ENCODE measurements at regions not wholly inside any gene's neighbourhood (a gene's known extent, or its start where the extent isn't known, plus 50 kb on each side); places are given as distances from the start of the nearest gene placed in this dataset.

DNA sequence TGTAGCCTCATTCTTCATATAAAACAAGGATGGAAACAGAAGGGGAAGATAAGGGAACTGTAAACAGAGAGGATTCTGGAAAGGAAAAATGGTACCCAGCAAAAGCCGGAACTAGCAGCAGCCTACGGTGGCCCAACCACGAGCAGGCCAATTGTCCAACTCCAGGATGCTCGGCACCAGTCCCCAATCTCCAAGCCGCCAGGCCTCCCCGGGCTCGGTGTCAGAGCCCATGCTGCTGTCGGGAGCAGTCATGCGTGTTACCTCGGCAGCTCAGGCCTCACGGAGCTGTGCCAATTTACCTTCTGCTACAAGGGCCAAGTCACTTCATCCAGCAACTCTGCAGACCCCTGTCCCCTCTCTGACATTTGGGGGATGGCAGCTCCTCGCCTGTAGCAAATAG lies 130.8 kb downstream of the ZBTB18 start:
- intact Hi-C loops (cut with DNase I, micrococcal nuclease): no loop called here
- ATAC-seq: no peak
- no peak for DNase-seq

DNA sequence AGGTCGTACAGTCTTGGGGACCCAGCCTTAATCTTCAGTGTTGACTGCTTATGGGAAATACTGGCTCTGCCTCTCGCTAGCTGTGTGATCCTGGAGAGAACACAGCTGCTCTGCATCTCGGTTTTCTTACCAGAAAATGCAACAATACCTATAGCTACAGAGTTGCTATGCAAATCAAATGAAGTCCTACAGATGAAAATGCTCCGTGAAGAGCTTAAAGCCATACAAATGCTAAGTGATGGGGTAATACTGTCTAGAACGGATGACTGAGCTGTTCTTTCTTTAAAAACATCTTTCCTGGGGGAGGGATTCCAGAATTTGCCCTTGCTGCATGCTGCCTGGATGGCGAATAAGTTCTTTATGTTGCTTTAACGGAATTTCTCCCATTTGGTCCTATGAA lies 132.0 kb downstream of the ZBTB18 start:
- DNase-seq (no peak), ATAC-seq (no peak)
- intact Hi-C loops (cut with DNase I, micrococcal nuclease): no loop called here

DNA sequence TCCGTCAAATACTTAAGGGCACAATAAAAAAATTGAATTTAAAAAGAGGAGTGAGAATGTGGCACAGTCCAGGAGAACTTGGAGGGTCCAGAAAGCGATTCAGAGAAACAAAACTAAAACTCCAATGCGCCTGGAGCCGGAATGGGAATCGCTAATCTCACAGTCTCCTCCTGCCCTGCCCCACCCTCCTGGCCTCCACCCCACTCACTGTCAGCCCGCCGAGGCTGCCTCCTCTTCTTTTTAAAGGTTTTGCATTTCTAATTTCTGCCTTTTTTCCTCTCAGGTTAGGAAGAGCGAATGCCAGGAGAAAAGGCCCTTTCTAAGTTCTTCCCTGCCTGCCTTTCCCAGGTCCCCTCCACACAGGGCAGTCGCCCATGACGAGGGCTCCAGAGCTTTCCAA lies 135.3 kb downstream of the ZBTB18 start:
- DNase-seq (no peak), ATAC-seq (no peak)
- intact Hi-C loops (cut with DNase I, micrococcal nuclease): no loop called here

DNA sequence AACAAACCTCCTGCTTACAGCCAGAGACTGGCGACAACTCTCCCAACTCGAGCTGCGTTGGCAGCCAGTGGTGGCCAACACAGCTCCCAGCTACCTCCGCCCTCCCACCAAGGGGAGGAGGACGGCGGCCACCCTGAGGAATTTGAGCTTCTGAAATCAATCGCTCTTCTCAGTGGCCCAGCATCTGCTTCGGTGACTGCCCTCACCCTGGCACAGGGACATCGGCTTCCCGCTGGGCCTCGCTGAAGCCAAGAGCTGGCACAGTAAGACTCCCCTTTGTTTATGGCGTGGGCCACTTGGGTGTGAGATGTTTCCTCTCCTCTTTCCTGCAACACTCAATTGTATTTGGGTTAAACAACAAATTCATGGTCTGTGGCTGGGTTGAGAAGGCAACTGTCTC lies 136.2 kb downstream of the ZBTB18 start:
- DNase-seq: no peak
- intact Hi-C loops (cut with DNase I, micrococcal nuclease): no loop called here
- no peak for ATAC-seq

DNA sequence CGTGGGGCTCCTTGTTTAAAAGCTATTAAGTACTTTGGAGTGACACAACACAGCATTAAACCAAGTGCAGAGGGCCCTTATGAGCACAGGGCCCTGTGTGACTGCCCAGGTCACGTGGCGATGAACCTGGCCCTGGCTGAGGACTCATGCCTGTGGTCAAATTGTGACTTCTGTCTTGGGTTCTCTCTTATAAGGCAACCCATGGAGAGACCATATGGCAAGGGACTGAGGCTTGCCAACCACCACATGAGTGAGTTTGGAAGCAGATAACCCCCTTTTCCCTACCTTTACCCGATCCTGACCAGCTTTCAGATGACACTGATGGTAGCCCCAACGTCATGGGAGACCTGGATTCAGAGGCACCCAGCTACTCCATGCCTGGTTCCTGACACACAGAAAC lies 140.5 kb downstream of the ZBTB18 start:
- no peak for DNase-seq
- intact Hi-C loops (cut with DNase I, micrococcal nuclease): no loop called here
- ATAC-seq: no peak

DNA sequence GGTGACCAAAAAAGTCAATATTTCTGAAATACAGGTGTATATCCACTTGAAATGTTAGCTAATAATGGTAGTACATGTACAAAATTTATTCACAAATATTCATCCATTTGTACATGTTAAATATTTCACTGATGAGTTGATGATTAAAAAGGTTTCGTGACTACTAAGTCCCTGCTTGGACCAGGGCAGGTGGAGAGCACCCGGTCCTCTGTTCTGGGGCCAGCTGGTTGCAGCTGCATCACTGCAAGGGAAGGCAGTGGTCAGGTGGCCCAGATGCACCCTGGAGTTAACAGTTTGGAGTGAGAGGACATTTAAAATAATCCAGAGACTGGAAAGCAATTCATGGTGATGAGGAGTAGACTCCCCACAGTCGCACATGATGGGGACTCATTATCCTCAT lies 141.2 kb downstream of the ZBTB18 start:
- no peak for ATAC-seq
- intact Hi-C loops (cut with DNase I, micrococcal nuclease): no loop called here
- DNase-seq: no peak

DNA sequence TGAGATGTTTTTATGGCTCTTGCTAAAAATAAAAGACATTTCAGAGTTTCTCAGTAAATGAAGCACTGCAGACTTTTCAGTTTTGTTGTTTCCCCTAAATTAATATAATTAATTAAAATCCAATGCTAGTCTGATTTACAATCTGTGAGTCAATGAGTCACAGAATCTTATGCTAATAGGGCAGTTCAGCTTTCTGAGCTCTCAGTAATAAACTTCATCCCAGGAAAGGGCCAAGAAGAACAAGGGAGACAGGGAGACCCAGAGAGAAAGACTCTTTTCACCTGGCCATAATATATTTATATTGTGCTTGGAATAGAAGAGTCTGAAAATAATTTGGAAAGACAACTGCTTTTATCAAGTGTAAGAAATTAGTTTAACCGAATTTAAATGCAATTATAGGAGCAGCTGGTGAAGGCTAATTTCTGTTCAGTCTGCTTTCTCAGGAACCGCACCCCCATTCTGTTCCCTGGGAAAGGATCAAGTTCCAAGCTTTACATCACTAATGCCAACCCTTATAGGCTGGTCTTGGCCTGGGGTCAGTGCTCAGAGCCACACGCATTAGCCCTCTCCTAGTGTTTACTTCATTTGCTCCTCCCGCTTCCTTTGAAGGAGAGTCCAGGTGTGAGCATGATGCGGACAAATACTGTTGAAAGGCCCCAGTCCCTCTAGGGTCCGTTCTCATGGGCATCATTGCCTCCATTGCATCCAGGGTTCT lies 145.6 kb downstream of the ZBTB18 start:
- ATAC-seq: no peak
- no peak for DNase-seq
- intact Hi-C loops (cut with DNase I, micrococcal nuclease): no loop called here

DNA sequence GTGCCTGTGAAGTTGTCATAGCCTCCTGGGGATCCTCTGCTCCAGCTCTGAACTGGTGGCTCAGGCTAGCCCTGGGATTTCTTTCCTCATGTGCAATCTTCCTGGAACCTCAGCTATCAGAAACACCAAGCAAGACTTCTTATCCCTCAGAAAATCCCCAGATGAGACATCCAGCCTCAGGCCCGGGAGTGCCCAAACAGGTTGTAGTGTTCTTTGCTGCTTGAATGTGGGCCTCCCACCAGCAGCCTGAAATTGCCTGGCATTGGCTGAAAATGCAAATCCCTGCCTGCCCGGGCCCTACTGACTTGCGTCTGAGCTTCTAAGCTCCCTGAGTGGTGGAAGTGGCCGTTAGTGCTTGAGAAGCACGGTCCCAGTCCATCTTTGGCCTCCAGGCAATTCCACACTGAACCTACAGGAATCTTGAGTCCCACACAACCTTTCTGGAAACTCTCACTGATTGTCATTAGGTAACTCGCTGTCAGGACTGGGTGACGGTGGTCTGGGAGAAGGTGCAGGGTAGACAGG lies 146.8 kb downstream of the ZBTB18 start:
- ATAC-seq (no peak), DNase-seq (no peak)
- intact Hi-C loops (cut with DNase I, micrococcal nuclease): no loop called here

DNA sequence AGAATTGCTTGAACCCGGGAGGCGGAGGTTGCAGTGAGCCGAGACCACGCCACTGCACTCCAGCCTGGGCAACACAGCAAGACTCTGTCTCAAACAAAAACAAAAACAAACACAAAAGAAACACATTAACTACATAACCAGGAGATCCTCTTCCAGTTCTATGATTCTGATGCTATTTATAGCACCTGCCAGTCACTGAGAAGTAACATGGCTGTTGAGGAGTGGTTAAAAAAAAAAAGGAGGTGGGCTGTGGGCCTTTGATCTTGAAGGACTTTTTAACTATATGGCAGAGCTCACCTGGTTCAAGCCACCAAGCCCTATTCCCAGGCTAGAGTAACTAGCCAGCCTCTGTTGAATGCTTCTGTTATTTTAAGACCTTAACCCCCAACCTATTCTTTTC lies 148.8 kb downstream of the ZBTB18 start:
- intact Hi-C loops (cut with DNase I, micrococcal nuclease): no loop called here

DNA sequence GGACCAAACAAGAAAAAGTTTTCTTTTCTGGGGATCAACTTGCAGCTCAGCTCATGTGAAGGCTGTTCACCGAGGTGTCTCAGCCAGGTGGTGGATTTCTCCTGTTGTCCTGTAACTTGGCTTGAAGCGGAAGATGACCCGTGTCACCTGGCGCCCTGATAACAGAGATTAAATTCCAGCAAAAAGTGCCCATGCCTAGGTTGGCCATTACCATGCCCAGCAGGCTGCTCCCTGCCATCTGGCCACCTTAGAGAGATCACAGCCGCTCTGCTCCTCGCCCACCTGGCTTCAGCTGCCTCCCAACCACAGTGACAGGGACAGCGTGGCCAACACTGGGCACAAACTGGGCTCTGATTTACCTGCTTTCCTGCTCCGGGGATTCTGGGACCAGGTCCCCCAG lies 149.5 kb downstream of the ZBTB18 start:
- ATAC-seq: no peak
- DNase-seq: no peak
- intact Hi-C loops (cut with DNase I, micrococcal nuclease): no loop called here

More for the DNA sequence above, 148.8 kb downstream of the ZBTB18 start:
- DNase-seq: no peak
- ATAC-seq: no peak

DNA sequence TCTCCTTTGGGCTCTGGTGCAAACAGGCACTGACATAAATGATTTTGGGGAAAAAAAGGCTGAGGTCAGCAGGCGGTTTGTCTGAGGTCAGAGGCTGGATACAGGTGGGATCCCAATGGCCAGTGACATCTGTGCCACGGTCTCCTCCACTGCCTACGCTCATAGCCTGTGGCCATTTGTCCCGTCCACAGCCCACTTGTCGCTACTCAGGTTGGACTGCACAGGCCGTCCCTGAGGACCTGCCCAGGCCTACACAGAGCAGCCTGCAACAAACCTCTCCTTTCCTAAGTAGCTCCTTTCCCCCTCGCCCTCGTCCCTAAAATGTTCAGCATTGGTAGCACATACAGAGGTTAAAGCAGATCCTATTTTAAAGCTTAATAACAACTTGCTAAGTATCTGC lies 150.7 kb downstream of the ZBTB18 start:
- no peak for DNase-seq
- intact Hi-C loops (cut with DNase I, micrococcal nuclease): no loop called here
- no peak for ATAC-seq

DNA sequence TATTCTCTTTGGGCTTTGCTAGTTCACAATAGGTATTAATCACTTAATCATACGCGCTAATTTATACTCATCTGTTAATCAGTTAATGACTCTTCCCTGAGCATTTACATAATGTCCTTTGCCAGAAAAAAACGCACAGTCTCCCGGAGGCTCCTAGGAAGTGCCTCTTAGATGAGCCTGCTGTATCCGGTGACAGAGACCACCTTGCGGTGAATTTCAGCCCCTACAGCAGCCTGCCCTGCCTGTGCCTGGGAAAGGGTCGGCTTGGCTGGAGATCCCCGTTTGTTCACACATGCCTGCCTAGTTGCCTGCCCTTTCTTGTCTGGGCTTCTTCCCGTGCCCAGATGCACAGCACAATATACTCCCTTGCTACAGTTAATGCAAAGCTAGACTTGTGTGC lies 152.9 kb downstream of the ZBTB18 start:
- intact Hi-C loops (cut with DNase I, micrococcal nuclease): no loop called here
- DNase-seq (no peak), ATAC-seq (no peak)

DNA sequence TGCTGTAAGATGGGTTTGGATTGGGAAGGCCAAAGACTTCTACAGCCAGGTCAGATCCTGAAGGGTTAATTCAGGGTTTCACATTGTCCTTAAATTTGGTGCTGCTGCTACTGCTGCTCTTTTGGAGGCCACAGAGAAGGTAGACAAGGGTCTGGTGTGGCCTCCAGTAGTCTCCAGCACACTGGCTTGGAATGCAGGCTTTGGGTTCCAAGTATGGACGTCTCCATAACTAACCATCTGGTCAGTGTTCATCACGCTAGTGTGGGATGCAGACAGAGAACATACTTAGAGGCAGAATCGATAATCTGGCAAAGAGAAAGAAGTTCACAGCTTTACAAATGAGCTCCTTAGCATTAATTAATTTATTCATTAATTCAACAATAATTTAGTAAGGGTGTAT lies 154.1 kb downstream of the ZBTB18 start:
- ATAC-seq: no peak
- intact Hi-C loops (cut with DNase I, micrococcal nuclease): no loop called here
- DNase-seq: no peak

DNA sequence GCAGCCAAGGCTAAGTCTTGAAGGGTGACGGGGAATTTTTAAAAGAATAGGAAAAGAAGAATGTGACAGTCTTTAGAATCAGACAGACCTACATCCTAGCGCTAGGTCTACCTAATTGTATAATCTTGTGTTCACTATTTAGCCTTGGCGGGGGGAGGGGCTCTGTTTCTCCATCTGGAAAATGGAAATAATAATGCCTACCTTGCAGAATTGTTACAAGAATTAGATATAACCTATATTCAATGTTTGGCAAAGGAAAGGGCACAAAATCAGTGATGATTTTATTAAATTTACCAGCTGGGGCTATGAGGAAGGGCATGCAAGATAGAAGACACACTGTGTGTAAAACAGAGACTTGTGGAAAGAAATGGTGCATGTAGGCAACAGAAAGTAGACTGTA lies 154.8 kb downstream of the ZBTB18 start:
- intact Hi-C loops (cut with DNase I, micrococcal nuclease): no loop called here

DNA sequence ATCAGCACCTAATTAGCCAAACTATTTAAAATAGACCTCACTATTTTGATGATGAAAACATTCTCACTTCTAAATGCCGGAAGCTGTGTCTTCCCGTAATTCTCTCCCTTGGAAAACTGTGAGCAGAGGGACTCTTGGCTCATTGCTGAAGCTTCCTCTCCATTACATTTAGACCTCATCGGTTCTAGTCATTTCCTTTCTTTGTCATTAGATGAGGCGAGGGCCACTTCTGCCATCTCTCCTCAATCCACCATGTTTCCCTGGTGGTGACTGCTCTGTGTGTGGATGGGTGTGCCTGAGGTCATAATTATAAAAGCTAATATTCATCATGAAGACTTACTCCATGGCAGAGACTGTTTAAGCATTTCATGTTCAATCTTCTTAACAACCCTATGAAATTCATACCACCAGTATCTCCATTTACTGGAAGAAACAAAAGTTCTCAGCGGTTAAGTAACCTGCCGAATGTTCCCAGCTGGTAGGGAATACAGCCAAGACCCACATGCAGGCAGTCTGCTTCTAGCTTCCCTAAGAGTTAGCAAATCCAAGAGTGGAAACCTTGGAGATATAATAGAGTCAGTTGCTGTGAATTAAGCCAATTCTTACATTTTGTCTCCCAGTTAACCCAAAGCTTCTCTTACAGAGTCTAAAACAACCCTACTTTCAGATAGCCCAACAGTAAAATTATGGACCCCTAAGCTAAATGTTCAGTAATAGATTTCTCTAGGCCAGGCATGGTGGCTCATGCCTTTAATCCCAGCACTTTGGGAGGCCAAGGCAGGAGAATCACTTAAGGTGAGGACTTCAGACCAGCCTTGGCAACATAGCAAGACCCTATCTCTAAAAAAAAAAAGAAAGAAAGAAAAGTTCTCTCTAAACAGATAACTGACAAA lies 156.2 kb downstream of the ZBTB18 start:
- DNase-seq (no peak), ATAC-seq (no peak)
- intact Hi-C loops (cut with DNase I, micrococcal nuclease): no loop called here

More for the DNA sequence above, 154.8 kb downstream of the ZBTB18 start:
- ATAC-seq (no peak), DNase-seq (no peak)

DNA sequence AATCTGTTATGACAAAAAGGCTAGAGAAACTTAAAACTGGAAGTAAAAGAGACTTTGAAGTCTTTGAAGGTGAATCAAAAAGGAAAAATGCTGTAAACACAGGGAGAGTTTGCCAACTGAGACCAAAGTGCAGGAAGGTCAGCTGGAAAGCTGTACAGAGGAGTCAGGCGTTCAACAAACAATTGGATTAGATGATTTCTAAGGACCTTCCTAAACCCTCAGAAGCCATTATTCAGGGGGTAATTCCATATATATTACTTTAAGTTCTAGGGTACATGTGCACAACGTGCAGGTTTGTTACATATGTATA lies 156.8 kb downstream of the ZBTB18 start:
- intact Hi-C loops (cut with DNase I, micrococcal nuclease): no loop called here
- DNase-seq (no peak), ATAC-seq (no peak)

DNA sequence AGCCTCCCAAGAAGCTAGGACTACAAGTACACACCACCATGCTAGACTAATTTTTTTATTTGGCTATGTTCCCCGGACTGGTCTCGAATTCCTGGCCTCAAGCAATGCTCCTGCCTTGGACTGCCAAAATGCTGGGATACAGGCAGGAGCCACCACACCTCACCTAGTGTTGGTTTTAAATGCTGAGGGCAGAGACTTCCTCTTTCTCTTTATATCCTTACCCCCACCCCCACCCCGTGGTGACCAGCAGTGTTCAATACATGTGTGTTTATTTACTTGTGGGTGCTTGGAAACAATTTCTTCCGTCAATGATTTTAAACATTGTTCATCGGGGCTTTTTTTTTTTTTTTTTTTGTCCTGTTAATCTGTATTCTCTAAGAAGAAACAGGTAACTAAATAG lies 158.9 kb downstream of the ZBTB18 start:
- DNase-seq (no peak), ATAC-seq (no peak)
- intact Hi-C loops (cut with DNase I, micrococcal nuclease): no loop called here

DNA sequence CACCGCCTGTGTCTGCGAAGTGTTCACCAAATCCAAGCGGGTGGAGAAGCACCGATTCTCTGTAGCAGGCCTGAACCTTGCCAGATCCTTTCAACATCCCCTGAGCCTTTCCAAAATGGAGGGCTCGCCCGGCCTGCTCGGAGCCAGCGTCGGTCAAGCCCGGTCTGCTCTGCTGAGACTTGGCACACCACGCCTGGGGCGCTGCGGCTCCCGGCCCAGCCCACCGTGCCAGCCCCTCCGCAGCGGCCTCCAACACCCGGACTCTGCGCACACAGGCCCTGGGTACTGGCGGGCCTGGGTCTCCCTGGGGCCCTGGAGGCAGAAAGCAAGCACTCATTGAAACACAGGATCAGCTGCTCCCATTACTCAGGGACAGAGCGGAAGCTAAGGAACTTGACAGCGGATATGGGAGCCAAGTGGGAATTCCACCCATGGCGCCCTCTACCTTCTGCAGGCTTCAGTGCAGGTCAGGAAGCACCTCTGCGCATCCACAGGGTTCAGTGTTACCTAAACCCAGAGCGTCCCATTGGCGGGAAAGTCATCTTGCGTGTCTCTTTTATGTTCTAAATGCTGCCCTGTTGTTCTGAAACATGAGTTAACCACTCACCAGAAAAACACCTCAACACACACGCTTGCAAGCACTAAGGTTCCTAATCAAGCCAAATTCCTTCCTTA lies 159.9 kb downstream of the ZBTB18 start:
- DNase-seq: no peak
- no peak for ATAC-seq
- intact Hi-C loops (cut with DNase I, micrococcal nuclease): no loop called here

DNA sequence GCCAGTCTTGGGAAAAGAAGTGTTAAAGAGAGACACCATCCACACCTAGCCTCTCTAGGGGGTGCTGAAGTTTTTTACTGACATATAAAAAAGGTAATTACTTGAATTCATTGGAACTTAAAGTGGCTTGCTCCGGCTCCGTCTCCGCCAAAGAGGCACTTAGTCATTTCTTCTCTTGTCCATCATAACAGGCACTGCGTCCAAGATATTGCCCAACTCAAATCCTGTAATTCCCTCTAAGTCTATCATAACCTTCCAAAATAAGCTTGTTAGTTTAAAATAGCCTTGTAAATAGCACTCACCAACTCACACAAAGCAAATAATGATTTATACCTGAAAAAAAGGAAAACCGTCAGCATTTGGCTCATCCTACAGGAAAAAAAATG lies 160.5 kb downstream of the ZBTB18 start:
- DNase-seq (no peak), ATAC-seq (no peak)
- intact Hi-C loops (cut with DNase I, micrococcal nuclease): no loop called here

DNA sequence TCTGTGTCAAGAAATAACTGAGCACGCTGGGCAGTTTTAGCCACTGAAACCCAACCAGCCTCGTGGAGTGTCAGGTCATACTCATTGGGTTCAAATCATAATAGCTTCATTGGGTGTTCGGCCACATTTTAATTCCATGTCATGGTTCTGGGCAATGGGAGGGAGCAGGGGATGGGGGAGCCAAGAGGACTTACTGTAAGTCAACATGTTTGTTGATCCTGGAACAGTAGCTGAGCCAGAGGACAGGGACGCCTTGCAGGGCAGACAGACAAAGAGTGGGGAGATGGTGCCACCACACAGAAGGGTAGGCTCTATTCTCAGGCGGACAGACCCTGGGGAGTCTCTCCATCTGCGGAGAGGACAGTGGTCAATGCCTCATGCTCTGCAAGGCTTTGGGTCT lies 161.1 kb downstream of the ZBTB18 start:
- ATAC-seq: no peak
- intact Hi-C loops (cut with DNase I, micrococcal nuclease): no loop called here
- DNase-seq: no peak

All from left colon (tissue), 2 donors.